Type B pancreatic cell (in vitro differentiated cells): ENCODE measurements at regions not wholly inside any gene's neighbourhood (a gene's known extent, or its start where the extent isn't known, plus 50 kb on each side); places are given as distances from the start of the nearest gene placed in this dataset.

Source experiments
- DNase-seq: peaks from one replicate; pipeline ENCODE4 v3.0.0; 2021; ENCODE audit warnings: mixed read lengths; ENCODE audit not compliant: unreplicated experiment; ENCODE audit errors: extremely low spot score
- H3K27ac Mint-ChIP-seq: 2 replicates; pipeline ENCODE4 v1.8.0; 2021; ENCODE audit warnings: mild to moderate bottlenecking, mixed read lengths
- H3K27me3 Mint-ChIP-seq: 2 replicates; pipeline ENCODE4 v1.8.0; 2021; ENCODE audit warnings: mixed read lengths
- H3K36me3 Mint-ChIP-seq: 2 replicates; pipeline ENCODE4 v1.8.0; 2021; ENCODE audit warnings: mixed read lengths
- H3K4me1 Mint-ChIP-seq: one replicate; pipeline ENCODE4 v1.8.0; 2021; ENCODE audit warnings: mixed read lengths; ENCODE audit not compliant: unreplicated experiment
- H3K4me3 Mint-ChIP-seq: 2 replicates; pipeline ENCODE4 v1.8.0; 2021; ENCODE audit warnings: mild to moderate bottlenecking, mixed read lengths
- H3K9me3 Mint-ChIP-seq: 2 replicates; pipeline ENCODE4 v1.8.0; 2021; ENCODE audit warnings: mixed read lengths
- TF ChIP-seq, protein P1 (sequence below): fragments of 200-600 bp; sonication (generic); conservative IDR thresholded peaks from 2 replicates; pipeline ENCODE4 v1.5.0; 2021; ENCODE audit warnings: antibody characterized with exemption, mild to moderate bottlenecking

DNA sequence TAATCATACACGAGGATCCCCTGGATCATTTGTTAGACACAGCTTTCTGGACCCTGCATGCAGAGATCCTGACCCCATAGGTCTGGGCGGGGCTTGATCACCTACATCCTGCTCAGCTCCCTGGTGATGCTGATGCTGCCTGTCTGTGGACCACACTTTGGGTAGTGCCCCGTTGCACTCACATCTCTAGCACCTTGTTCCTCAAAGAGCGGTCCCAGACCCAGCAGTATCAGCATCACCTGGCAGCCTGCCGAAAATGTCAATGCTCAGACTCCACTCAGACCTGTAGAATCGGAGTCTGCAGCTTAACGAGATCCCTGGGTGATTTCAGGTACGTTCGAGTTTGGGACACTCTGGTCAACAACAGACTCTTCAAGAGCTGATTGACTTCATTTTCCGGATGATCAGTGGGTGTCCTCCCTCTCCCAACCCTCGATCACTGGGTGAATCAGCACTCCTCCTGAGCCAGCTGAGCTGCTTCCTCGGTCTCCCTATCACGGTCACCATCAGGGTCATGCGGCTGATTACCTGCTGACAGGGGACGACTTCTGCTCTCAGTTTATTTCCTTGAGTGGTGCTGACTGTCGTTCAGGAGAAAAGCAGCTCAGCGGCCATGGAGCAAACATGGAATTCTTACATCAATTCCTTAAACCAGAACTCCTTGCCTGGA is 150.6 kb upstream of the RAB12 start:
- no peaks in the 10 kb centered on the region for H3K9me3 Mint-ChIP-seq
- TF ChIP-seq, protein P1, sequence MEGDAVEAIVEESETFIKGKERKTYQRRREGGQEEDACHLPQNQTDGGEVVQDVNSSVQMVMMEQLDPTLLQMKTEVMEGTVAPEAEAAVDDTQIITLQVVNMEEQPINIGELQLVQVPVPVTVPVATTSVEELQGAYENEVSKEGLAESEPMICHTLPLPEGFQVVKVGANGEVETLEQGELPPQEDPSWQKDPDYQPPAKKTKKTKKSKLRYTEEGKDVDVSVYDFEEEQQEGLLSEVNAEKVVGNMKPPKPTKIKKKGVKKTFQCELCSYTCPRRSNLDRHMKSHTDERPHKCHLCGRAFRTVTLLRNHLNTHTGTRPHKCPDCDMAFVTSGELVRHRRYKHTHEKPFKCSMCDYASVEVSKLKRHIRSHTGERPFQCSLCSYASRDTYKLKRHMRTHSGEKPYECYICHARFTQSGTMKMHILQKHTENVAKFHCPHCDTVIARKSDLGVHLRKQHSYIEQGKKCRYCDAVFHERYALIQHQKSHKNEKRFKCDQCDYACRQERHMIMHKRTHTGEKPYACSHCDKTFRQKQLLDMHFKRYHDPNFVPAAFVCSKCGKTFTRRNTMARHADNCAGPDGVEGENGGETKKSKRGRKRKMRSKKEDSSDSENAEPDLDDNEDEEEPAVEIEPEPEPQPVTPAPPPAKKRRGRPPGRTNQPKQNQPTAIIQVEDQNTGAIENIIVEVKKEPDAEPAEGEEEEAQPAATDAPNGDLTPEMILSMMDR: no peak
- no peak overlapping the region for H3K4me3 Mint-ChIP-seq
- no peaks in the 10 kb centered on the region for H3K27me3 Mint-ChIP-seq
- H3K27ac Mint-ChIP-seq: no peak overlapping the region
- H3K36me3 Mint-ChIP-seq: no peaks in the 10 kb centered on the region
- DNase-seq: peak; percentile 56
- H3K4me1 Mint-ChIP-seq: no peaks in the 10 kb centered on the region

DNA sequence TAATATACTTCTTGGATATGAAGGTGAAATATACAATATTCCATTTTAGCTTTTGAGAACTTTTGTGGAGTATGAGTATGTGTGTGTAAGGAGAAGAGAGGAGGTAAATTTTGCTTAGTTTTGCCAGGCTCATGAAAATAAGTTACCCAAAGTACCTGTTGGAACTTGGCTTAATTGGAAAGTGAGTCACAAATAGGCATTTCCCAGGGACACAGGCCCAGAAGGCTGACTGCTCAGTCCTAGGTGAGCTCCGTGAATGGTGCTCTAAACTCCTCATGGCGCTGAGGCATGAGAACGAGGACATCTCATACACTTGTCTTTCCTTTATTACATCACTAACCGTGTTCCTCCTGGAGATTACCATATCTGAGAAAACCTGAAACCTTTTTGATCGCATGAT is 148.5 kb upstream of the RAB12 start:
- H3K27ac Mint-ChIP-seq: no peak overlapping the region
- H3K4me3 Mint-ChIP-seq: no peak overlapping the region
- no peak for DNase-seq
- H3K4me1 Mint-ChIP-seq: no peaks in the 10 kb centered on the region
- no peaks in the 10 kb centered on the region for H3K27me3 Mint-ChIP-seq
- H3K9me3 Mint-ChIP-seq: no peaks in the 10 kb centered on the region
- TF ChIP-seq, protein P1: no peak
- H3K36me3 Mint-ChIP-seq: no peaks in the 10 kb centered on the region

DNA sequence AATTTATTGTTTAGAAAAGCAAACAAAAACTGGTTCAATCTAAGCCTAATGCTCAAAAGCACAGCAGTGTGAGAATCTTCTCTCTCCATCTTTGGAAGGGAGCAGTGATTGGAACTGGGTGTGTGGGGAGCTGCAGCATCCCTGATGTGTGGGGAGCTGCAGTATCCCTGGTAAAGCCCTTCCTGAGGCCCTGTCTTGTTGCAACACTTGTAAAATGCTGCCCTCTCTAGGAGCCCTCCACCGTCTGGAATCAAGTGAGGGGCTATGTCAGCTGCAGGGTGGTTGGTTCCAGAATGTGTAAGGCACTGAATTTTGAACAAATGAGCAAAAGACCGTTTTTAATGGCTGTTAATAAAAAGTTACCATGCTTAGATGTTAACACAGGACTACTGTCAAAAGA is 147.7 kb upstream of the RAB12 start:
- H3K9me3 Mint-ChIP-seq: no peaks in the 10 kb centered on the region
- no peak overlapping the region for H3K27ac Mint-ChIP-seq
- H3K4me3 Mint-ChIP-seq: no peak overlapping the region
- no peaks in the 10 kb centered on the region for H3K36me3 Mint-ChIP-seq
- TF ChIP-seq, protein P1: no peak
- DNase-seq: peak; percentile 3
- no peaks in the 10 kb centered on the region for H3K27me3 Mint-ChIP-seq
- H3K4me1 Mint-ChIP-seq: no peaks in the 10 kb centered on the region

DNA sequence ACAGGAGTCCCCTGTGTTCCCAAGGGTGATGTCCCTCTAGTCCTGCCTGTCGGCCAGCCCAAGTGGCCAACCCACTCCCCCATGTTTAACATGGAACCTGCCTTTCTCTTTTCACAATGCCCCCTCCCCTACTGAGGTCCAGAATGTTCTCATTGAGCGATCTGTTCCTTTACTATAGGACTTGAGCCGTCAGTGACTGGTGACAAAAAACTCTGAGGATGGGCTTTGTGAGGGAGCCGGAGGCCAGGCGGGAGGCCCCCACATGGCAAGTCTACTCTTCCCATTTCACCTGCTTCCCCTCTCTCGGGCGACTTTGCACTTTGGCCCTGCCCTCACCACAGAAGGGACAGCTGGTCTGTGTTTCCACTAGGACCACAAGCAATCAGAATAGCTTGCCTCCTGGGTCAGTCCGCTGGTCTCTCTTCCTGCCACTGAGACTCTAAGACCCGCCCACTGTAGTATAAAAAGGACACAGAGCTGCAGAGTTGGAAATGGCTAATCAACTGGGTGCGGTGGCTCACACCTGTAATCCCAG is 146.5 kb upstream of the RAB12 start:
- DNase-seq: no peak
- no peaks in the 10 kb centered on the region for H3K36me3 Mint-ChIP-seq
- H3K4me1 Mint-ChIP-seq: no peaks in the 10 kb centered on the region
- H3K9me3 Mint-ChIP-seq: no peaks in the 10 kb centered on the region
- no peaks in the 10 kb centered on the region for H3K27me3 Mint-ChIP-seq
- no peak overlapping the region for H3K4me3 Mint-ChIP-seq
- TF ChIP-seq, protein P1: no peak
- no peak overlapping the region for H3K27ac Mint-ChIP-seq

DNA sequence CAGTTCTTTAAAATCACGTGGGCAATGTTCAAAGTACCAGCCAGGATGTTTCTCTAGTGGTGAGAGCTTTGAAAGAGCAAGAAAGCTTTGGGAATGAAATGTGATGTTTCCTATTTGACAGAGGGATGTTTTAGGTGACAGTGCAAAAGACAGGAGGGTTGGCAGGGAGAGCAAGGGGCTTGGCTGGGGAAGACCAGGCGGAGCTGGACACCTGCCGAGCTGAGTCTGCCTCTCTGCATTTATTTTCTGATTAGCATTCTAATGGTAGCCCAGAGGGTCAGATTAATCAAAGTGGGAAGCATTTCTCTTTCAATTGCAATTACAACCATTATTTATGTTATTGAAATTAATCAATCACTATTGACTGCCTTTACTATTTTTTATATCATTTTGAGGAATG is 145.4 kb upstream of the RAB12 start:
- TF ChIP-seq, protein P1: no peak
- Mint-ChIP-seq H3K4me1 (no peaks in the 10 kb centered on the region), H3K36me3 (no peaks in the 10 kb centered on the region), H3K27me3 (peaks cover 3% of the 10 kb centered on the region), H3K27ac (no peak overlapping the region), H3K9me3 (no peaks in the 10 kb centered on the region), H3K4me3 (no peak overlapping the region)
- DNase-seq: no peak
